Coronary artery (tissue), 2 donors: ENCODE measurements at regions not wholly inside any gene's neighbourhood (a gene's known extent, or its start where the extent isn't known, plus 50 kb on each side); places are given as distances from the start of the nearest gene placed in this dataset.

Experiments used
- DNase-seq: peaks from one replicate; pipeline ENCODE4 v3.0.0-alpha.2; 2017; ENCODE audit warnings: low spot score
- H3K27ac ChIP-seq, 2 donors: fragments of 200-600 bp; sonication (generic); one replicate each; pipeline ENCODE4 v1.5.1; 2016 to 2019
- H3K4me3 ChIP-seq: fragments of 200-600 bp; sonication (generic); 2 replicates; pipeline ENCODE4 v1.5.1; 2016; ENCODE audit warnings: mild to moderate bottlenecking, moderate library complexity
- TF ChIP-seq, protein P1 (sequence below): fragments of 200-600 bp; sonication (generic); IDR thresholded peaks from one replicate; pipeline ENCODE4 v1.5.1; 2019; ENCODE audit warnings: antibody characterized with exemption

DNA sequence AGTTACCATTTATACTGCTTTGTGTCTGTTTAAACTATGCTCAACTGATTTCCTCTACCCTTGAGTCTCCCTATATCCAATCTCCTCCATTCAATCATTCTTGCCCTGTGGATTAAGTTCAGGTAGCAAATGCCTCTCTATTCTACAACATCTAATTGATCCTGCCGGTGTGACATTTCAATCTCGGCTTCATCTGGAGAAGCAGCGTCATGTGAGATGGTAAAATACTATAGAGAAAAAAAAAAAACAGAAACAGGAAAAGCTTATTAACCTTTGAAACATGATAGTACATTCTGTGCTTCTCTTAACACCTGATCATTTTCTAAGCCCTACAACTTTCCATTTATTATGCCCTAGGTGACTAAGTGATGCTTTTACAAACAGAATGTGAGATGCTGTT is 89.4 kb downstream of the KCTD12 start:
- DNase-seq, result no peak
- TF ChIP-seq, protein P1, sequence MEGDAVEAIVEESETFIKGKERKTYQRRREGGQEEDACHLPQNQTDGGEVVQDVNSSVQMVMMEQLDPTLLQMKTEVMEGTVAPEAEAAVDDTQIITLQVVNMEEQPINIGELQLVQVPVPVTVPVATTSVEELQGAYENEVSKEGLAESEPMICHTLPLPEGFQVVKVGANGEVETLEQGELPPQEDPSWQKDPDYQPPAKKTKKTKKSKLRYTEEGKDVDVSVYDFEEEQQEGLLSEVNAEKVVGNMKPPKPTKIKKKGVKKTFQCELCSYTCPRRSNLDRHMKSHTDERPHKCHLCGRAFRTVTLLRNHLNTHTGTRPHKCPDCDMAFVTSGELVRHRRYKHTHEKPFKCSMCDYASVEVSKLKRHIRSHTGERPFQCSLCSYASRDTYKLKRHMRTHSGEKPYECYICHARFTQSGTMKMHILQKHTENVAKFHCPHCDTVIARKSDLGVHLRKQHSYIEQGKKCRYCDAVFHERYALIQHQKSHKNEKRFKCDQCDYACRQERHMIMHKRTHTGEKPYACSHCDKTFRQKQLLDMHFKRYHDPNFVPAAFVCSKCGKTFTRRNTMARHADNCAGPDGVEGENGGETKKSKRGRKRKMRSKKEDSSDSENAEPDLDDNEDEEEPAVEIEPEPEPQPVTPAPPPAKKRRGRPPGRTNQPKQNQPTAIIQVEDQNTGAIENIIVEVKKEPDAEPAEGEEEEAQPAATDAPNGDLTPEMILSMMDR, result no peak
- Histone ChIP-seq H3K4me3 (no peak overlapping the region), H3K27ac (no peak overlapping the region)

DNA sequence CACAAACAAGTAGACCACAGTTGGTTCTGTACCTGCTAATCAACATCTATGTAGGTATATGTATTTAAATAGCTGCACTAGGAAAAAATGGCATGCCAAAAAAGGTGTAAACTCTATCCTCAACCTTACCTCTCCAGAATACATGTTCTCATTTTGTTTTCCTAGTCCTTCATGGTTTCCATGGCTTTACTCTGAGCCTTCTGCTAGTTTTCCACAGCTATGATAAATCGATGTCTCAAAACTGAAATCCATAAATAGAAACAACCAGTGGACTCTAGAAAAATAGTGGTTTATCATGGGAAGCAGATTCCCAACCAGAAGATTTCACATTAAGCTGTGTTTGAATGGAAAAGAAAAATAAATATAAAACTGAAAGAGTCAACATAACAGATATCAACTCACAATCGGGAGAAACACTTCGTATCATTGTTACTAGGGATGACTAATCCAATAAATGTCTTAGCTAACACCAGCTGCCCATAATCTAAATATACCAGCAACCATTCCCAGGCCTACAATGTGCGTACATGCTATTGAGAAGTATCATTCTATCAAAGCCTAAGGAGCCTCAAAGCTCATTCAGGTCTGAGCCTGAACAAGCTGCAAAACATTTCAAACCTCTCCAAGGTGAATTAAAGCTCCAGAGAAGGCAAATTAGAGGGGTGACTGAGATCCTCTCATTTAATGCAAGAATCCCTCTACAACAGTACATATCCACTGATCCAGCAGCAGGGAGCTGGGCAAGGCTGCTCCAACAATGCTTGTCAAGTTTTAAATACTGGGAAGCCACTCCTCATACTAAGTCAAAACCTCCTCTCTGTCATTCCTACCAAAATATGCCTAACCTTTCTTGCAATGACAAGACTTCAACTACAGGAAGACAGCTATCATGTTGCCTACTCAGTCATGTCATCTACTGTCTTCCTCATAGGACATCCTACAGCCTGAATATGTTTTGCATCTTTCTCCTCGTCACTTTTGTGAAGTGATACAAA is 90.2 kb downstream of the KCTD12 start:
- no peak for DNase-seq
- TF ChIP-seq, protein P1, result no peak
- H3K27ac ChIP-seq, result no peak overlapping the region
- no peak overlapping the region for H3K4me3 ChIP-seq

DNA sequence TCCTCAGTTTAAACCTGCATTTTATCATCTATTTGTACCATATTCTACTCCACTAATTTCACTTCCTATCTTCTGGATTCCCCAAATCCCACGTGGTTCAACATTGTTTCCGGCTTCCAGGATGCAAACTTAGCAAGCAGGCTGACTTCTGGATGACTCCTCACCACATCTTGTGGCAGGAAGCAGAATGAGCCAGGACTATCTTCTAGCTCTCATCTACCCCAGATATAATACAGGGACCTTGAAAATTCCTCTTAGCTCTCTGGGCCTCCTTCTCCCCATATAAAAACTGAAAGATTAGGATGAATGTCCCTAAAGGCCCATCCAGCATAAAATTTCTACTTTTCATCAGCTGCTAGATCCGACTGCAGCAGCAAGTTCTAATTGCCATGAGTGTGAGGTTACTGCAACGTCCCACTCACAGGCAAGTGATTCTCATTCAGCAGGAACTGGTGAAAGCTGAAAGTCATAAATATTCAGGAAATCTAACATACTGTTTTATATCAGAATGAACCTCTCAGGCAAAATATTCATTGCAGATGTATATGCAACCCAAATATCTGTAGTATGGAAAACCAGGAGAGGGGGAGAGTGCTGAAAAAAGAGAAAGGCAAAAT is 93.4 kb downstream of the KCTD12 start:
- H3K27ac ChIP-seq, result peak overlapping the region in 1 of 2 donors; percentile 33
- TF ChIP-seq, protein P1, result no peak
- DNase-seq, result no peak
- no peak overlapping the region for H3K4me3 ChIP-seq

DNA sequence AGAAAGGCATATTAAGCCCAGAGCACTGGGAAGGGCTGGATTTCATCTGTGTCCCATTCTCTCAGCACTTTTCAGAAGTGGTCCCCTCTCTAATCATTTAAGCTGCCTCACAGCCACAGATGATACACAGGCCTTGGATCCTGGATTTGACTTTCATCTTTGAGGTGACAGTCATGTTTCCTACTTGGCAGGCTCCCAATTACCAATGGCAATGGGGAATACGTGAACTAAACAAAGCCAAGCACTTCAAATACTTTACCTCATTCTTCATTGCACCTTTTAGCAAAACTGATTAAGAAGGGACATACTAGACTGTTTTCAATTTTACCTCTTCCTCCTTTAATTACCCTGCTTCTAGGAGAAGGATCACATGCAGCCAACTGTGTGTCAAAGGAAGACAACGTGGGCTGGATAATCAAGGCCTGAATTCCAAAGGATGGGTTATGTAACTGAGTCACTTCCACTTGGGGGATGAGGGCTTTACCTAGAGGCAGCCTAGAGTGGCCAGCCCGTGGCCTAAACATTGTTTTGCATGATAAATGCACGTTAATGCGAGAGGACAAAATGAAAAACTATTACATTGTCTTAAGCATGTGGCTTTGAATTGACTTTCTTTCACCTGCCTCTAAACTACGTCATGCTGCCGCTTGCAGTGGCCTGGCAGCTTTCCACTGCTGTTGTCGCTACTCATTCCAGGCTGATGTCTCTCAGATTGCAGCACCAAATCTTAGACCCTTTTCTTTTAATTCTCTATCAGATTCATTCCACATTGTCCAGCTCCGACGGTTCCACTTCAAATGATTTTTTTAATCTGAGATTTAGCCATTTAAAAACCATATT is 95.0 kb downstream of the KCTD12 start:
- no peak overlapping the region for H3K4me3 ChIP-seq
- DNase-seq, result no peak
- TF ChIP-seq, protein P1, result no peak
- no peak overlapping the region for H3K27ac ChIP-seq

DNA sequence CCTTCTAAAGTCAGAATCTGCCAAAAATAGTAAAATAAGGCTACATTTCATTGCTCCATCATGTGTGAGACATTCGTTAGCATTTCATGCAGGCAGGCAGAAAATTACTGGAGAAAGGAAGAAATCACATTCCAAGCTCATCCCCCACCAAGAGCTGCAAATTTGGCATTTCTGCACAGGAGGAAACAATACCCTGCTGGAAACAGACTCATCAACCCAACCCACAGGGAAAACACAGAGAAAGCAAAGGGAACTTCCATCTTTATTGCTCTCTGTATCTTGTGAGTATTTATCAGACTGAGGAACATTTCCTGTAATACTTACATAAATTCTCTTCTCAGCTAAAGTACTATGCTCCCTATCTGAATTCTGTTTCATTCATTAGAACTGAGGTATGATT is 95.7 kb downstream of the KCTD12 start:
- no peak overlapping the region for H3K27ac ChIP-seq

DNA sequence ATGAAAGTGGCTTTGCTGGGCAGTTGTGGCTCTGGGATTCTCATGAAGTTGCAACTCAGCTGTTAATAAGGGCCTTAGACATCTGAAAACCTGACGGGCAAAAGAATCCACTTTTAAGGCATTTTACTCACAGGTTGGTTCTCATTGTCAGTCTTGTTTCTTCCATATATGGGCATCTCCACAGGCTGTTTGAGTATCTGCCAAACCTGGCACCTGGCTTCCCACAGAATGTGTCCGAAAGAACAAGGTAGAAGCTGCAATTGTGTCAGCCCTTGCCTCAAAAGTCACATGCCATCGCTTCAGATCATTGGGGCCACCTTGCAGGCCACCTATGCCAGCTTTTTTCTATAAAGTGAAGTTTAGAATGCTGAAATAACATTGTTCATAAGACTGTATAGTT is 102.4 kb downstream of the KCTD12 start:
- Histone ChIP-seq H3K4me3 (no peak overlapping the region), H3K27ac (no peak overlapping the region)
- no peak for DNase-seq
- TF ChIP-seq, protein P1, result no peak

More for the DNA sequence above, 95.7 kb downstream of the KCTD12 start:
- TF ChIP-seq, protein P1, result no peak
- no peak for DNase-seq
- no peak overlapping the region for H3K4me3 ChIP-seq
